Activated B cell treated with CpG ODN at 0.5 μM for 24 hours (primary cell): ENCODE measurements at regions not wholly inside any gene's neighbourhood (a gene's known extent, or its start where the extent isn't known, plus 50 kb on each side); places are given as distances from the start of the nearest gene placed in this dataset.

Experiments used
- ATAC-seq: fragments of 200-7000 bp; cut with Tn5 transposase; one replicate; pipeline ENCODE4 v1.10.0; 2021; ENCODE audit warnings: low read depth, mild to moderate bottlenecking, moderate library complexity
- CTCF ChIA-PET: fragments of 350-600 bp; sonication (Branson Sonifier 250); formaldehyde crosslinking; loops from one replicate; lab custom pipeline; 2021; ENCODE audit warnings: antibody characterized with exemption; lab: Charles Lee
- POLR2A ChIA-PET: fragments of 350-600 bp; sonication (Branson Sonifier 250); formaldehyde crosslinking; loops from one replicate; lab custom pipeline; 2021; ENCODE audit warnings: antibody characterized with exemption; lab: Charles Lee
- DNase-seq: peaks from one replicate; pipeline ENCODE4 v3.0.0; 2022
- H3K27ac Mint-ChIP-seq: one replicate; pipeline ENCODE4 v1.8.0; 2020; ENCODE audit warnings: mixed read lengths
- H3K27me3 Mint-ChIP-seq: one replicate; pipeline ENCODE4 v1.8.0; 2021; ENCODE audit warnings: mixed read lengths
- H3K36me3 Mint-ChIP-seq: one replicate; pipeline ENCODE4 v1.8.0; 2021; ENCODE audit warnings: low read depth, mixed read lengths
- H3K4me1 Mint-ChIP-seq: one replicate; pipeline ENCODE4 v1.8.0; 2021; ENCODE audit warnings: mixed read lengths
- H3K4me3 Mint-ChIP-seq: one replicate; pipeline ENCODE4 v1.8.0; 2020; ENCODE audit warnings: mild to moderate bottlenecking, mixed read lengths
- H3K9me3 Mint-ChIP-seq: one replicate; pipeline ENCODE4 v1.8.0; 2020; ENCODE audit warnings: mixed read lengths
- CTCF ChIP-seq: fragments of 200-600 bp; IDR thresholded peaks from one replicate; pipeline ENCODE4 v1.8.0; 2022; ENCODE audit warnings: antibody characterized with exemption, mild to moderate bottlenecking
- intact Hi-C: fragments of 100-400 bp; cut with micrococcal nuclease; formaldehyde crosslinking; loops from one replicate; pipeline ENCODE4 v1.15.1; 2024

GRCh38 chr11:115660030-115660805 is 156.0 kb upstream of the CADM1 start:
- H3K27ac Mint-ChIP-seq, result no peak overlapping the region
- H3K9me3 Mint-ChIP-seq, result no peaks in the 10 kb centered on the region
- ATAC-seq (no peak), DNase-seq (no peak)
- no peak for TF ChIP-seq CTCF
- H3K4me1 Mint-ChIP-seq, result no peaks in the 10 kb centered on the region
- POLR2A ChIA-PET, result no interaction called here
- peaks cover 27% of the 10 kb centered on the region for H3K27me3 Mint-ChIP-seq
- no peak overlapping the region for H3K4me3 Mint-ChIP-seq
- no peaks in the 10 kb centered on the region for H3K36me3 Mint-ChIP-seq
- intact Hi-C loops, result no loop called here
- CTCF ChIA-PET, result no interaction called here

GRCh38 chr11:115659061-115659963 is 155.1 kb upstream of the CADM1 start:
- no peaks in the 10 kb centered on the region for H3K36me3 Mint-ChIP-seq
- H3K9me3 Mint-ChIP-seq, result no peaks in the 10 kb centered on the region
- no peak overlapping the region for H3K4me3 Mint-ChIP-seq
- intact Hi-C loops, result no loop called here
- ChIA-PET POLR2A (no interaction called here), CTCF (no interaction called here)
- no peak for DNase-seq
- peaks cover 27% of the 10 kb centered on the region for H3K27me3 Mint-ChIP-seq
- no peak for TF ChIP-seq CTCF
- ATAC-seq, result no peak
- no peak overlapping the region for H3K27ac Mint-ChIP-seq
- no peaks in the 10 kb centered on the region for H3K4me1 Mint-ChIP-seq

GRCh38 chr11:115657586-115657985 is 153.4 kb upstream of the CADM1 start:
- no peak overlapping the region for H3K27ac Mint-ChIP-seq
- peaks cover 30% of the 10 kb centered on the region for H3K27me3 Mint-ChIP-seq
- DNase-seq (no peak), ATAC-seq (no peak)
- H3K9me3 Mint-ChIP-seq, result no peaks in the 10 kb centered on the region
- ChIA-PET CTCF (no interaction called here), POLR2A (no interaction called here)
- H3K4me1 Mint-ChIP-seq, result no peaks in the 10 kb centered on the region
- intact Hi-C loops, result no loop called here
- no peak overlapping the region for H3K4me3 Mint-ChIP-seq
- H3K36me3 Mint-ChIP-seq, result no peaks in the 10 kb centered on the region
- no peak for TF ChIP-seq CTCF

- TF ChIP-seq CTCF, result no peak
- no peaks in the 10 kb centered on the region for H3K36me3 Mint-ChIP-seq
- H3K27me3 Mint-ChIP-seq, result peaks cover 32% of the 10 kb centered on the region
- no peak overlapping the region for H3K4me3 Mint-ChIP-seq
- intact Hi-C loops, result no loop called here
- DNase-seq (no peak), ATAC-seq (no peak)
- ChIA-PET POLR2A (no interaction called here), CTCF (no interaction called here)
- no peaks in the 10 kb centered on the region for H3K9me3 Mint-ChIP-seq
- no peak overlapping the region for H3K27ac Mint-ChIP-seq
- H3K4me1 Mint-ChIP-seq, result no peaks in the 10 kb centered on the region
These were observed 152.5 kb upstream of the CADM1 start for GRCh38 chr11:115656669-115657068.

- H3K27me3 Mint-ChIP-seq, result peaks cover 29% of the 10 kb centered on the region
- DNase-seq, result no peak
- H3K4me3 Mint-ChIP-seq, result no peak overlapping the region
- H3K9me3 Mint-ChIP-seq, result no peaks in the 10 kb centered on the region
- ChIA-PET POLR2A (no interaction called here), CTCF (no interaction called here)
- no peak for TF ChIP-seq CTCF
- H3K27ac Mint-ChIP-seq, result no peak overlapping the region
- no peaks in the 10 kb centered on the region for H3K4me1 Mint-ChIP-seq
- no peak for ATAC-seq
- intact Hi-C loops, result no loop called here
- H3K36me3 Mint-ChIP-seq, result no peaks in the 10 kb centered on the region
These were observed 151.8 kb upstream of the CADM1 start for GRCh38 chr11:115656041-115656440.
